Eye (tissue), 1 donor: ENCODE measurements at regions not wholly inside any gene's neighbourhood (a gene's known extent, or its start where the extent isn't known, plus 50 kb on each side); places are given as distances from the start of the nearest gene placed in this dataset.
A peak's percentile ranks its signal among the peaks of the same experiment; 100 is the strongest.

Experiments
- DNase-seq: peaks from one replicate; pipeline ENCODE4 v3.0.0-alpha.2; 2015

- DNase-seq, result no peak
These were observed 234.4 kb upstream of the GPRIN3 start for GRCh38 chr4:89541998-89542397.

GRCh38 chr4:89539797-89540711 is 232.5 kb upstream of the GPRIN3 start:
- DNase-seq, result no peak

- no peak for DNase-seq
These were observed 231.8 kb upstream of the GPRIN3 start for GRCh38 chr4:89539374-89539773.

- no peak for DNase-seq
These were observed 231.3 kb upstream of the GPRIN3 start for GRCh38 chr4:89538886-89539285.

GRCh38 chr4:89538171-89538570 is 230.6 kb upstream of the GPRIN3 start:
- no peak for DNase-seq

- DNase-seq, result no peak
These were observed 229.7 kb upstream of the GPRIN3 start for GRCh38 chr4:89537281-89537680.

- DNase-seq, result no peak
These were observed 227.7 kb upstream of the GPRIN3 start for GRCh38 chr4:89535251-89535650.

GRCh38 chr4:89534356-89534755 is 226.8 kb upstream of the GPRIN3 start:
- DNase-seq, result no peak

- DNase-seq, result no peak
These were observed 224.5 kb upstream of the GPRIN3 start for GRCh38 chr4:89531932-89532640.

GRCh38 chr4:89528526-89529133 is 221.0 kb upstream of the GPRIN3 start:
- DNase-seq, result no peak

- DNase-seq, result no peak
These were observed 214.2 kb upstream of the GPRIN3 start for GRCh38 chr4:89521826-89522225.

GRCh38 chr4:89519771-89520320 is 212.2 kb upstream of the GPRIN3 start:
- peak; percentile 73 for DNase-seq

GRCh38 chr4:89518259-89518658 is 210.7 kb upstream of the GPRIN3 start:
- no peak for DNase-seq

- no peak for DNase-seq
These were observed 207.2 kb upstream of the GPRIN3 start for GRCh38 chr4:89514811-89515210.

- no peak for DNase-seq
These were observed 204.2 kb upstream of the GPRIN3 start for GRCh38 chr4:89511776-89512175.

- no peak for DNase-seq
These were observed 202.2 kb upstream of the GPRIN3 start for GRCh38 chr4:89509708-89510281.

GRCh38 chr4:89506866-89507491 is 199.4 kb upstream of the GPRIN3 start:
- DNase-seq, result no peak

GRCh38 chr4:89502581-89502980 is 195.0 kb upstream of the GPRIN3 start:
- DNase-seq, result no peak

GRCh38 chr4:89497517-89498308 is 190.1 kb upstream of the GPRIN3 start:
- DNase-seq, result no peak

GRCh38 chr4:89496851-89497250 is 189.3 kb upstream of the GPRIN3 start:
- DNase-seq, result no peak

GRCh38 chr4:89493367-89493766 is 185.8 kb upstream of the GPRIN3 start:
- DNase-seq, result no peak
